Calu3 (cell line): ENCODE measurements at regions not wholly inside any gene's neighbourhood (a gene's known extent, or its start where the extent isn't known, plus 50 kb on each side); places are given as distances from the start of the nearest gene placed in this dataset.

Source experiments
- BruUV-seq: library from RNA; stranded (reverse); fragments of 400-500 nt; replicated peaks from 2 replicates; lab custom pipeline; 2021; lab: Mats Ljungman, UMichigan
- CTCF ChIA-PET: fragments of 300-600 bp; sonication (Branson Sonifier 250); formaldehyde crosslinking; loops from one replicate; lab custom pipeline; 2022; ENCODE audit warnings: antibody characterized with exemption; lab: Charles Lee
- DNase-seq: peaks from one replicate; pipeline ENCODE4 v3.0.0; 2022
- H3K27ac Mint-ChIP-seq: one replicate; pipeline ENCODE4 v1.8.0; 2022; ENCODE audit warnings: mixed read lengths; ENCODE audit not compliant: unreplicated experiment
- H3K27me3 Mint-ChIP-seq: one replicate; pipeline ENCODE4 v1.8.0; 2022; ENCODE audit warnings: mixed read lengths; ENCODE audit not compliant: unreplicated experiment
- H3K36me3 Mint-ChIP-seq: one replicate; pipeline ENCODE4 v1.8.0; 2022; ENCODE audit warnings: mild to moderate bottlenecking, moderate library complexity, mixed read lengths; ENCODE audit not compliant: insufficient read depth, unreplicated experiment
- H3K4me1 Mint-ChIP-seq: one replicate; pipeline ENCODE4 v1.8.0; 2022; ENCODE audit warnings: mild to moderate bottlenecking, low read depth, mixed read lengths; ENCODE audit not compliant: unreplicated experiment
- H3K4me3 Mint-ChIP-seq: one replicate; pipeline ENCODE4 v1.8.0; 2022; ENCODE audit warnings: mild to moderate bottlenecking, low read depth, moderate library complexity, mixed read lengths; ENCODE audit not compliant: unreplicated experiment
- H3K9me3 Mint-ChIP-seq: one replicate; pipeline ENCODE4 v1.8.0; 2022; ENCODE audit warnings: low read depth, mixed read lengths; ENCODE audit not compliant: unreplicated experiment
- intact Hi-C: fragments of 100-400 bp; cut with micrococcal nuclease; formaldehyde crosslinking; loops from one replicate; pipeline ENCODE4 v1.10.0; 2022; ENCODE audit not compliant: unreplicated experiment
- TF ChIP-seq, protein P1 (sequence below): fragments of 200-600 bp; IDR thresholded peaks from one replicate; pipeline ENCODE4 v1.8.0; 2022; ENCODE audit warnings: antibody characterized with exemption; ENCODE audit not compliant: unreplicated experiment

DNA sequence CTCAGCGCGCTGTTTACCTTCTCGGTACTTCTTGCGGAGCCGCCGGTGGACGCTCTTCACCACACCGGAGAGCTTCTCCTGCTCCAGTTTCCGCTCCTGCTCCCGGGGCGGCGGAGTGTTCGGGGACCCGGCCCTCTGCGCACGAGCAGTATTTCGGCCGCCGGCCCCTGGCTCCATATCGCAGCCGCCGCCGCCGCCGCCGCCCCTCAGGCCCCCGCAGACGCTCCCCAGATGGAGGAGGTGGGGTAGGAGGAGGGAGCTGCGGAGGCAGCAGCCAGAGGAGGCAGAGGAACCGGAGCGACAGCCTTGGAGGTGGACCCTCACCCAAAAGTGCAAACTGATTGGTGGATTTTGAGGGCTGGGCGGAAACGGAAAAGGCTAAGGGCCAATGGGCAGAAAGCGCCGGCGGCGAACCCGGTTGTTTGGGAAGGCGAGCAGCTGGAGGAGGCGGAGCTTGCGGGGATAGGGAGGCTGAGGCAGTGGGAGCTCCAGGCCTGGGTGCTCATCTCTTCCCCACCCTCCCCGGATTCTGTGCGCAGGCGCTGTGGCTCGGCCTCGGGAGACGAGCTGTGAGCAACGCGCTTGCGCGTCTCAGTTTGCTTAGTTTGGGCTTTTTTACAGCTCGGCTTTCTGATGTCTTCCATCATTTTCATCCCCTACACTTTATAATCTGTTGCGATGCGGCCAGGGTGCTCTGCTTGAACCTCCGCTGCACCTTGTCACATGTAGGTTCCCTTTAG, 146.9 kb downstream of the GPR85 start:
- DNase-seq = peak; percentile 98
- no peaks in the 10 kb centered on the region for H3K27me3 Mint-ChIP-seq
- TF ChIP-seq, protein P1, sequence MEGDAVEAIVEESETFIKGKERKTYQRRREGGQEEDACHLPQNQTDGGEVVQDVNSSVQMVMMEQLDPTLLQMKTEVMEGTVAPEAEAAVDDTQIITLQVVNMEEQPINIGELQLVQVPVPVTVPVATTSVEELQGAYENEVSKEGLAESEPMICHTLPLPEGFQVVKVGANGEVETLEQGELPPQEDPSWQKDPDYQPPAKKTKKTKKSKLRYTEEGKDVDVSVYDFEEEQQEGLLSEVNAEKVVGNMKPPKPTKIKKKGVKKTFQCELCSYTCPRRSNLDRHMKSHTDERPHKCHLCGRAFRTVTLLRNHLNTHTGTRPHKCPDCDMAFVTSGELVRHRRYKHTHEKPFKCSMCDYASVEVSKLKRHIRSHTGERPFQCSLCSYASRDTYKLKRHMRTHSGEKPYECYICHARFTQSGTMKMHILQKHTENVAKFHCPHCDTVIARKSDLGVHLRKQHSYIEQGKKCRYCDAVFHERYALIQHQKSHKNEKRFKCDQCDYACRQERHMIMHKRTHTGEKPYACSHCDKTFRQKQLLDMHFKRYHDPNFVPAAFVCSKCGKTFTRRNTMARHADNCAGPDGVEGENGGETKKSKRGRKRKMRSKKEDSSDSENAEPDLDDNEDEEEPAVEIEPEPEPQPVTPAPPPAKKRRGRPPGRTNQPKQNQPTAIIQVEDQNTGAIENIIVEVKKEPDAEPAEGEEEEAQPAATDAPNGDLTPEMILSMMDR = no peak
- H3K4me3 Mint-ChIP-seq = peak overlapping the region; percentile 94
- peaks cover 21% of the 10 kb centered on the region for H3K36me3 Mint-ChIP-seq
- BruUV-seq = no TSS peak
- peak overlapping the region; percentile 84 for H3K27ac Mint-ChIP-seq
- peaks cover 17% of the 10 kb centered on the region for H3K4me1 Mint-ChIP-seq
- no peaks in the 10 kb centered on the region for H3K9me3 Mint-ChIP-seq
- intact Hi-C loops = loop anchor here (10.0 kb wide), 1 partner anchor 175 kb away; the partner anchor contains the start of gene SMIM30
- CTCF ChIA-PET = interaction anchor here (0.6 to 1.0 kb wide), 2 partner anchors 9 to 123 kb away, joined by 3 to 12 read pairs; no protein-coding TSS in a partner anchor

DNA sequence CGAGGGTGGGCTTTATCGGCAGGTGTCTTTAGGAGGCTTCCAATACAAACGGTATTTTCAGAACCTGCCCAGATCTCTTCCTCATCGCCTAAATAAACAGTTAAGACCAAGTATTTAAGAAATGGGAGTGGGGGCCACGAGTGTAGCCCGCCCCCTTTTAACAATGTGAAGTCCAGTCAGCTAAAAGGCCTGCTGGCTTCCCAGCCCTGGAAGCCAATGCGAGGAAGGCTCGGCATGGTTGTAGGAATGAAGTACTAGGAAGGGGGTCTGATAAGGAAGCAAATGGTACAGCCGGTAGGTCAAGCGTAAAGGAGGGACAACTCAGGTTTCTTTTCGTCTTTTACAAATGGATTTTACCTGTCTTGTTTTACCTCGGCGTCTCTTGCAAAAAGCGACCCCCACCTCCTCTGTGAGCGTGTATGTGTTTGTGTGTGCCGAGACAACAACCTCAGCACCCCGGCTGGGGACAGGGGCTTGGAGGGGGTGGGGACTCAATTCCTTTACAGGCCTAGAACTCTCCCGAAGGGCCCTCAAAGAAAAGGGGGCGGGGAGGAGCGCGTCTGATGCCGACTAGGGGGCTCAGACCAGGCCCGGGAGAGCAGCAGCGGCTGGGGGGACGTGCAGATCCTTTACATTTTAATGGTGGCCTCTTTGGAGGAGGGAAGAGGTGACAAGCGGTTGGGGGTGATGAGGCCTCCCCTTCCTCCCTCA, 147.6 kb downstream of the GPR85 start:
- intact Hi-C loops = loop anchor here (10.0 kb wide), 1 partner anchor 176 kb away; the partner anchor contains the start of gene SMIM30
- CTCF ChIA-PET = no interaction called here
- Mint-ChIP-seq H3K27me3 (no peaks in the 10 kb centered on the region), H3K4me1 (peaks cover 17% of the 10 kb centered on the region), H3K9me3 (no peaks in the 10 kb centered on the region), H3K36me3 (peaks cover 21% of the 10 kb centered on the region), H3K4me3 (peak overlapping the region; percentile 94), H3K27ac (peak overlapping the region; percentile 84)
- DNase-seq = peak; percentile 23
- BruUV-seq = TSS peak; percentile 23
- TF ChIP-seq, protein P1 = no peak

DNA sequence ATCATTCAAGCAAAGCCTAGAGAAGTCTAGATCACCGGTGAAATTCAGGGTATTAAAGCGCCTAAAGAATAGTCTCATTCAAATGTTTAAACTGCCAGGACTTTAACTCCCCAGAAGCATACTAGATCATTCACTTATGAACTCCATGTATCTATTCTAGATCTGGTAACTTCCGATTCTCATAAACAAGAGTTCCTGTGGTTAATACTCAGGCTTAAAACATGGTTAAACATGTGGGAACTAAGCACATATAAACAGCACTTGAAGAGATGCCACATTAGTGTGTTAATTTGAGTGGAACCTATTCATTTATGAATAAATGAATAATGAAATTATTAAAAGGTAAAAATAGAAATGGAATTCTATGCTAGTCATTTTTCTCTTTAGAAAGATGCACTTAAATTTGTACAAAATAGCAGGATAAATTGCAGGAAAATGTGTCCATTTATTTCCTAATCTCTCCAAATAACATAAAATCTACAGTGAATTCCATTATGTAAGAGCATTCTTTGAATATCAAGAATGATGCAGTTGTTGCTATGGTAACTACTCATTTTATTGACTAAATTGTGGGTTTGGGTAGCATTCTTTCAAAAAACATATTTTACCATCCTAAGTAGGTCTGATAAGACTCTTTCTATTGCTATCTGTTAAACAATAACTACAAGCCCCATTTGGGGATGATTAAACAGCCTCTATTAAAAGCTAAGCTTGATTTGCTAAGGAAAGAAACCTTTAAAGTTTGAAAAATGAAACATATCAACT, 147.6 kb upstream of the TMEM168 start:
- H3K4me3 Mint-ChIP-seq = no peak overlapping the region

More for the DNA sequence above, 147.6 kb upstream of the TMEM168 start:
- CTCF ChIA-PET = no interaction called here
- no peaks in the 10 kb centered on the region for H3K9me3 Mint-ChIP-seq
- intact Hi-C loops = loop anchor here (10.0 kb wide), 1 partner anchor 177 kb away; the partner anchor contains the start of gene SMIM30
- H3K36me3 Mint-ChIP-seq = peaks cover 21% of the 10 kb centered on the region
- peaks cover 17% of the 10 kb centered on the region for H3K4me1 Mint-ChIP-seq
- H3K27me3 Mint-ChIP-seq = no peaks in the 10 kb centered on the region
- TF ChIP-seq, protein P1 = no peak
- no peak overlapping the region for H3K27ac Mint-ChIP-seq
- no peak for DNase-seq
- BruUV-seq = no TSS peak
